ENCODE measurements at regions not wholly inside any gene's neighbourhood (a gene's known extent, or its start where the extent isn't known, plus 50 kb on each side); places are given as distances from the start of the nearest gene placed in this dataset.

- Mint-ChIP-seq H3K4me1 (ENCODE audit: low read depth) (no peaks in the 10 kb centered on the region), H3K36me3 (ENCODE audit: low read depth) (no peaks in the 10 kb centered on the region), H3K9me3 (no peaks in the 10 kb centered on the region)
Measured at GRCh38 chr4:16977081-16977480, 78.6 kb upstream of the LDB2 start.

DNA sequence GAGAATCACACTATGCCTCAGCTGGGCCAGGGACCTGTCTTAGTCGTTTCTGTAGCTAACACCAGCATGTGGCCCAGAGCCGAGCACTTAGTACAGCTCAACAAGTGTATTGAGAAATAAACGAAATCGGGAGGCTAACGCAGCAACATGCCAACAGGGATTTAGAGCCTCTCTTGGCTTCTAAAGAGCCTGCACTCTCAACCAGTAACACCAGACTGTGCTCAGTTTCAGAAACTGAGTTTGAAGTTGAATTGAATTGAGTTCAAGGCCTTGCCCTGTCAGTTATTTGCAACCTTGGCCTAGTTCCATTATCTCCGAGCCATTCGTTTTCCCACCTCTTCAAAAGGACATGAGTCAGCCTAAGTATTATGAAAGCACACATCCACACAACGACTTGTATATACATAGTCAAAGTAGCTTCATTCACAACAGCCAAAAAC, 71.3 kb upstream of the LDB2 start:
- no peaks in the 10 kb centered on the region for H3K9me3 Mint-ChIP-seq
- H3K27ac Mint-ChIP-seq = no peak overlapping the region
- H3K4me1 Mint-ChIP-seq (ENCODE audit: low read depth) = no peaks in the 10 kb centered on the region
- H3K36me3 Mint-ChIP-seq (ENCODE audit: low read depth) = no peaks in the 10 kb centered on the region
- no peaks in the 10 kb centered on the region for H3K27me3 Mint-ChIP-seq
- H3K4me3 Mint-ChIP-seq = no peak overlapping the region

More at GRCh38 chr4:16977081-16977480, 78.6 kb upstream of the LDB2 start:
- Mint-ChIP-seq H3K4me3 (no peak overlapping the region), H3K27ac (no peak overlapping the region), H3K27me3 (peaks cover 8% of the 10 kb centered on the region)

DNA sequence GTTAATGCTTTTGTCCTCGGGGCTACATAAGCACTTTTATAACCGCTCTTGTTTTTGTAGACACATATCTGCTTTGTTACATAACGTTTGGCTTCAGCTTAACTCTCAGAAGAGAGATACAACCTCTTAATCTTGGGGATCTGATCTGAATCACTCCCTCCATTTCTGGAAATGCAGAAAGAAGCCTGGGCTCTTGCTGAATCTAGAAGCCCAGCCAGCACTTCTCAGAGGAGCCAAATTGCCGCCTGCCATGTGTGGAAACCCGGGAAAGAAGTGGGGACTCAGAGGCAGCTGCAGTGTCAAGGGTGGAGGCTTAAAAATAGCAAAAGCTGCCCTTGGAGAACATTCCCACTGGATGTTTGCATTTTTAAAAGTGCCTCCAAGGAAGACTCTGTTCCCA, 69.3 kb upstream of the LDB2 start:
- Mint-ChIP-seq H3K27ac (no peak overlapping the region), H3K36me3 (ENCODE audit: low read depth) (no peaks in the 10 kb centered on the region), H3K4me3 (no peak overlapping the region), H3K27me3 (no peaks in the 10 kb centered on the region), H3K4me1 (ENCODE audit: low read depth) (no peaks in the 10 kb centered on the region), H3K9me3 (peaks cover 4% of the 10 kb centered on the region)

DNA sequence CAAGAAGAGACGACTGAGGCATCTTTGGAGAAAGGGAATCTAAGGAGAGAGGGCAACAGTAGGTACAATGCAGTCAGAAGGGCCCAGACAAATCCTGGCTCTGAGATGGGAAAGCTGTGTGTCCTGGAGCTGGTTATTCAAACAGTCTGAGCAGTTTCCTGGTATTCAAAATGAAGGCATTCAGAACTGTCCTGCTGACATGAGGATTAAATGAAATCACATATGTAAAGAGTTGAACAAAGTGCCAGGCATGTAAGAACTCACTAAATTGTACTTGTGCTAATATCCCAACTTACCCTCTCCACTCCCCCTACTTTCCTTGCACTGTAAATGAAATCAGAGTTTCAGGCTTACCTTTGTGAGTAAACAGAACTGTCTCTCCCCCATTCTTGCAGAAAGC, 60.9 kb upstream of the LDB2 start:
- H3K4me3 Mint-ChIP-seq = no peak overlapping the region
- peaks cover 10% of the 10 kb centered on the region for H3K27me3 Mint-ChIP-seq
- no peaks in the 10 kb centered on the region for H3K36me3 Mint-ChIP-seq (ENCODE audit: low read depth)
- H3K4me1 Mint-ChIP-seq (ENCODE audit: low read depth) = no peaks in the 10 kb centered on the region
- H3K27ac Mint-ChIP-seq = no peak overlapping the region
- H3K9me3 Mint-ChIP-seq = peaks cover 27% of the 10 kb centered on the region

GRCh38 chr4:16952896-16953630, 54.6 kb upstream of the LDB2 start:
- Mint-ChIP-seq H3K27me3 (peaks cover 15% of the 10 kb centered on the region), H3K36me3 (ENCODE audit: low read depth) (no peaks in the 10 kb centered on the region), H3K9me3 (peaks cover 16% of the 10 kb centered on the region), H3K4me1 (ENCODE audit: low read depth) (no peaks in the 10 kb centered on the region), H3K4me3 (no peak overlapping the region), H3K27ac (no peak overlapping the region)

GRCh38 chr4:16952462-16952871, 54.0 kb upstream of the LDB2 start:
- peaks cover 16% of the 10 kb centered on the region for H3K9me3 Mint-ChIP-seq
- H3K36me3 Mint-ChIP-seq (ENCODE audit: low read depth) = no peaks in the 10 kb centered on the region
- H3K27me3 Mint-ChIP-seq = peaks cover 13% of the 10 kb centered on the region
- no peaks in the 10 kb centered on the region for H3K4me1 Mint-ChIP-seq (ENCODE audit: low read depth)
- no peak overlapping the region for H3K27ac Mint-ChIP-seq
- no peak overlapping the region for H3K4me3 Mint-ChIP-seq
